Brain microvascular endothelial cell (primary cell): ENCODE measurements at regions not wholly inside any gene's neighbourhood (a gene's known extent, or its start where the extent isn't known, plus 50 kb on each side); places are given as distances from the start of the nearest gene placed in this dataset.
A peak's percentile ranks its signal among the peaks of the same experiment; 100 is the strongest.

Source experiments
- DNase-seq: peaks from one replicate; pipeline ENCODE4 v3.0.0-alpha.2; 2020
- H3K27ac ChIP-seq: fragments of 250-450 bp; sonication (Bioruptor Pico); 2 replicates; pipeline ENCODE4 v1.5.1; 2020; ENCODE audit warnings: mild to moderate bottlenecking, moderate library complexity
- H3K27me3 ChIP-seq: fragments of 250-450 bp; sonication (Bioruptor Pico); replicated peaks from 2 replicates; pipeline ENCODE4 v1.5.1; 2020; ENCODE audit warnings: mild to moderate bottlenecking
- H3K36me3 ChIP-seq: fragments of 250-450 bp; sonication (Bioruptor Pico); replicated peaks from 2 replicates; pipeline ENCODE4 v1.5.1; 2020; ENCODE audit warnings: mild to moderate bottlenecking
- H3K4me3 ChIP-seq: 2 replicates; pipeline ENCODE4 v1.5.1; 2011; ENCODE audit warnings: low read depth, mild to moderate bottlenecking, control low read depth, low read length, moderate library complexity
- in situ Hi-C: cut with HindIII; loops from 2 replicates; pipeline ENCODE4 v1.10.0; 2017; ENCODE audit warnings: low sequenced_read_pairs, low pct_ligation_motif_present
- TF ChIP-seq, protein P1 (sequence below): IDR thresholded peaks from 2 replicates; pipeline ENCODE4 v1.5.1; 2011; ENCODE audit warnings: low read depth, mild to moderate bottlenecking, moderate library complexity, low read length, control low read depth, inconsistent platforms; ENCODE audit errors: missing control alignments

DNA sequence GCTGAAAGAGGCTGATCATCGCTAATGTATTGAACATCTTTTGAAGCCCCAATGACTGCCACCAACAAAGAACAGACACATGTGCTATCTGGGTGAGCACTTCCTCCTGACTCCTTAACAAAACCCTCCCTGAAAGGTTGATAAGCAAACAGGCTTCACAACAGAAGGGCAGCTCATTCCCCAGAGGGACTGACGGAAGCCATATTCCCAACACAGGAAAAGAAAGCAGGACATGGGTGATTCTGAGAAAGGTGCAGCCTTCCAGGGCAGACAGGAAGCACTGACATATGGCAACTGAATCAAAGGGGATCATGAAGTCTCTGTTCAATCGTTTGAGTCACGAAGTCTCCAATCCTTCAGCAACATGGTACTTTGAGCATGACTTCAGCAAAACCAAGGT, 929.0 kb downstream of the MCTP2 start:
- Histone ChIP-seq H3K36me3 (no peaks in the 10 kb centered on the region), H3K27ac (no peak overlapping the region), H3K27me3 (no peaks in the 10 kb centered on the region), H3K4me3 (no peak overlapping the region)
- in situ Hi-C loops = no loop called here
- TF ChIP-seq, protein P1, sequence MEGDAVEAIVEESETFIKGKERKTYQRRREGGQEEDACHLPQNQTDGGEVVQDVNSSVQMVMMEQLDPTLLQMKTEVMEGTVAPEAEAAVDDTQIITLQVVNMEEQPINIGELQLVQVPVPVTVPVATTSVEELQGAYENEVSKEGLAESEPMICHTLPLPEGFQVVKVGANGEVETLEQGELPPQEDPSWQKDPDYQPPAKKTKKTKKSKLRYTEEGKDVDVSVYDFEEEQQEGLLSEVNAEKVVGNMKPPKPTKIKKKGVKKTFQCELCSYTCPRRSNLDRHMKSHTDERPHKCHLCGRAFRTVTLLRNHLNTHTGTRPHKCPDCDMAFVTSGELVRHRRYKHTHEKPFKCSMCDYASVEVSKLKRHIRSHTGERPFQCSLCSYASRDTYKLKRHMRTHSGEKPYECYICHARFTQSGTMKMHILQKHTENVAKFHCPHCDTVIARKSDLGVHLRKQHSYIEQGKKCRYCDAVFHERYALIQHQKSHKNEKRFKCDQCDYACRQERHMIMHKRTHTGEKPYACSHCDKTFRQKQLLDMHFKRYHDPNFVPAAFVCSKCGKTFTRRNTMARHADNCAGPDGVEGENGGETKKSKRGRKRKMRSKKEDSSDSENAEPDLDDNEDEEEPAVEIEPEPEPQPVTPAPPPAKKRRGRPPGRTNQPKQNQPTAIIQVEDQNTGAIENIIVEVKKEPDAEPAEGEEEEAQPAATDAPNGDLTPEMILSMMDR = no peak
- no peak for DNase-seq

GRCh38 chr15:95162069-95162468, 930.7 kb downstream of the MCTP2 start:
- in situ Hi-C loops = no loop called here
- Histone ChIP-seq H3K27me3 (no peaks in the 10 kb centered on the region), H3K36me3 (no peaks in the 10 kb centered on the region), H3K27ac (peak overlapping the region; percentile 90), H3K4me3 (no peak overlapping the region)
- TF ChIP-seq, protein P1 = no peak
- peak; percentile 14 for DNase-seq

DNA sequence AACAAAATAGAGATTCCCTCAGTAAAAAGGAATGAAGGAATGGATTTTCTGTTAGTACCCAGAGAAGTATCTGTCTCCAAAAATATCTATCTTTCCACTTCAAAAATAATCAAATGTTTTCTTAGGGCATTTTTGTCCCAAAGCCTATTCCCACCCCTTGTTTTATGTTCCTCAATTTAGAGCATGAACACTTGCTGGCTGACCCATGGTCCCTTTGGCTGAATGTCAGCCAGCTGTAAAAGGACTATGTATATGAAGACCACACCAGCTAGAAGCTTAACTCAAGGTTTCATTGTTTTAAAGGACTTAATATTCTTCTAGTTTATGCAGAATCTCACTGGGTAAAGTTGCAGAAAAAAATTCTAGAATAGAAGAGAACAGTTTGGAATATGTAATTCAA, 931.2 kb downstream of the MCTP2 start:
- no peak overlapping the region for H3K4me3 ChIP-seq
- no peaks in the 10 kb centered on the region for H3K36me3 ChIP-seq
- no peak for DNase-seq
- TF ChIP-seq, protein P1 = no peak
- in situ Hi-C loops = no loop called here
- H3K27ac ChIP-seq = peak overlapping the region; percentile 90
- no peaks in the 10 kb centered on the region for H3K27me3 ChIP-seq

- H3K27ac ChIP-seq = peak overlapping the region; percentile 90
- DNase-seq = peak; percentile 82
- TF ChIP-seq, protein P1 = no peak
Measured at GRCh38 chr15:95162967-95163531, 931.7 kb downstream of the MCTP2 start.

DNA sequence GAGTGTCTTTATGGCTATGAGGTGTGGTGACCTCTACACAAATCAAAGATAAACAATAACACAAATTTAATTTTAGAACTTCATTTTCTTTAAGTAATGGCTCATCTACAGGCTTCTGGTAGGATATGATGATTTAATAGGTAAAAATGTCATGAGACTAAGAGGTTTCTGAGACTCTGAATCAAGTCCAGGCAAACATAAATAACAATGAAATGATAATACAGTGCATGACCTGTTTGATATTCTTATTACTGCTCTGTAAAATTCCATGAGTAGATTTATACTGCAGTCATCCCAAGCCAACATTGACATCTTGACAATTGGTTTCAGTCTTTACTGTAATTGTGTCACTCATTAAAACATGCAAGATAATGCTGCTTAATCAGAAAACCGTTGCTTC, 936.8 kb downstream of the MCTP2 start:
- DNase-seq = no peak

More at GRCh38 chr15:95162967-95163531, 931.7 kb downstream of the MCTP2 start:
- Histone ChIP-seq H3K36me3 (no peaks in the 10 kb centered on the region), H3K27me3 (no peaks in the 10 kb centered on the region), H3K4me3 (no peak overlapping the region)
- in situ Hi-C loops = no loop called here

DNA sequence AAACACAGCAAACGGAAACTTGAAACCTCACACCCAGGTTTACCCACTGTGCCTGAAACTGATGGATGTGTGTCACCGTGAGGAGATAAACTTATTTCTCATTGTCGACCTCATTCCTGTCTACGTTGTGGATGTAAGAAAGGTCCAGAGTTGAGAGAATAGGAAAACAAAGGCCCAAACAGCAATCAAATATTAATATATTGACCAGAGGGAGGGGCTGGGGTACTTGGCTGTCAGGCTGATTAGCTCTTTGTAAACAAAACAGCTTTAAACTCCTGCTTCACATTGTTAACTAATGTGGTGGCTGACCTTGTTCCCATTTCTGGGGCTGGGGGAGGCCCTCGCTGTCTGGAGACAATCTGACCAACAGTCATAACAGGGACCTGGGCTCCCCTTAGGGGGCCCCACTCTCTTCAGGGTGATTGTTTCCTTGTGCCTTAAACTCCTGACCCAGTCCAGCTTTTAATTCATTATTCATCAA, 937.6 kb downstream of the MCTP2 start:
- H3K27ac ChIP-seq = no peak overlapping the region
- in situ Hi-C loops = no loop called here
- DNase-seq = no peak
- no peak overlapping the region for H3K4me3 ChIP-seq
- TF ChIP-seq, protein P1 = no peak
- H3K36me3 ChIP-seq = no peaks in the 10 kb centered on the region
- H3K27me3 ChIP-seq = no peaks in the 10 kb centered on the region

More for the DNA sequence above, 936.8 kb downstream of the MCTP2 start:
- Histone ChIP-seq H3K27me3 (no peaks in the 10 kb centered on the region), H3K36me3 (no peaks in the 10 kb centered on the region), H3K27ac (no peak overlapping the region), H3K4me3 (no peak overlapping the region)
- TF ChIP-seq, protein P1 = no peak
- in situ Hi-C loops = no loop called here
